Caco-2 (cell line): ENCODE measurements at regions not wholly inside any gene's neighbourhood (a gene's known extent, or its start where the extent isn't known, plus 50 kb on each side); places are given as distances from the start of the nearest gene placed in this dataset.
A peak's percentile ranks its signal among the peaks of the same experiment; 100 is the strongest.

Experiments used
- BruUV-seq: library from RNA; stranded (reverse); fragments of 400-500 nt; replicated peaks from 2 replicates; lab custom pipeline; 2021; lab: Mats Ljungman, UMichigan
- CTCF ChIA-PET: fragments of 300-600 bp; sonication (Branson Sonifier 250); formaldehyde crosslinking; loops from one replicate; lab custom pipeline; 2022; ENCODE audit warnings: antibody characterized with exemption; lab: Charles Lee
- POLR2A ChIA-PET: fragments of 300-600 bp; sonication (Branson Sonifier 250); formaldehyde crosslinking; loops from one replicate; lab custom pipeline; 2022; ENCODE audit warnings: antibody characterized with exemption; lab: Charles Lee
- DNase-seq, 2 experiments: peaks; one replicate each; pipeline versions ENCODE4 v3.0.0 to v3.0.0-alpha.2; 2020 to 2022
- H3K27me3 ChIP-seq: replicated peaks from 2 replicates; pipeline ENCODE4 v1.6.0; 2011; ENCODE audit warnings: low read length; ENCODE audit not compliant: control insufficient read depth, insufficient read depth
- H3K36me3 ChIP-seq: 2 replicates; pipeline ENCODE4 v1.5.1; 2011; ENCODE audit warnings: low read length; ENCODE audit not compliant: control insufficient read depth, insufficient read depth
- H3K4me1 ChIP-seq: fragments of 250-450 bp; sonication (Bioruptor Pico); 2 replicates; pipeline ENCODE4 v1.5.1; 2020; ENCODE audit warnings: mild to moderate bottlenecking
- H3K4me3 ChIP-seq: 2 replicates; pipeline ENCODE4 v1.5.1; 2011; ENCODE audit warnings: low read depth, mild to moderate bottlenecking, control low read depth, low read length
- H3K9me3 ChIP-seq: fragments of 250-450 bp; sonication (Bioruptor Pico); 2 replicates; pipeline ENCODE4 v1.5.1; 2020; ENCODE audit warnings: mild to moderate bottlenecking, moderate library complexity
- H3K27ac Mint-ChIP-seq: one replicate; pipeline ENCODE4 v1.8.0; 2022; ENCODE audit warnings: mixed read lengths; ENCODE audit not compliant: unreplicated experiment
- H3K27me3 Mint-ChIP-seq: one replicate; pipeline ENCODE4 v1.8.0; 2022; ENCODE audit warnings: mixed read lengths; ENCODE audit not compliant: insufficient read depth, unreplicated experiment
- H3K36me3 Mint-ChIP-seq: one replicate; pipeline ENCODE4 v1.8.0; 2022; ENCODE audit warnings: mild to moderate bottlenecking, mixed read lengths; ENCODE audit not compliant: insufficient read depth, unreplicated experiment
- H3K4me1 Mint-ChIP-seq: one replicate; pipeline ENCODE4 v1.8.0; 2022; ENCODE audit warnings: low read depth, mixed read lengths; ENCODE audit not compliant: unreplicated experiment
- H3K4me3 Mint-ChIP-seq: one replicate; pipeline ENCODE4 v1.8.0; 2022; ENCODE audit warnings: mild to moderate bottlenecking, moderate library complexity, mixed read lengths; ENCODE audit not compliant: unreplicated experiment
- H3K9me3 Mint-ChIP-seq: one replicate; pipeline ENCODE4 v1.8.0; 2022; ENCODE audit warnings: mixed read lengths; ENCODE audit not compliant: unreplicated experiment
- intact Hi-C: fragments of 100-400 bp; cut with micrococcal nuclease; formaldehyde crosslinking; loops from one replicate; pipeline ENCODE4 v1.10.0; 2022; ENCODE audit not compliant: unreplicated experiment
- TF ChIP-seq, protein P1 (sequence below), 2 experiments: fragments of 200-600 bp in 1 of 2; IDR thresholded peaks; 1 replicate in 1 of 2; 2 replicates in 1 of 2; pipeline versions ENCODE4 v1.5.1 to v1.8.0; 2011 to 2022; ENCODE audit warnings: antibody characterized with exemption in 1 of 2, control low read depth in 1 of 2, inconsistent platforms in 1 of 2, low read depth in 1 of 2, low read length in 1 of 2, mild to moderate bottlenecking in 1 of 2, moderate library complexity in 1 of 2; ENCODE audit not compliant: insufficient read depth in 1 of 2, severe bottlenecking in 1 of 2, unreplicated experiment in 1 of 2

DNA sequence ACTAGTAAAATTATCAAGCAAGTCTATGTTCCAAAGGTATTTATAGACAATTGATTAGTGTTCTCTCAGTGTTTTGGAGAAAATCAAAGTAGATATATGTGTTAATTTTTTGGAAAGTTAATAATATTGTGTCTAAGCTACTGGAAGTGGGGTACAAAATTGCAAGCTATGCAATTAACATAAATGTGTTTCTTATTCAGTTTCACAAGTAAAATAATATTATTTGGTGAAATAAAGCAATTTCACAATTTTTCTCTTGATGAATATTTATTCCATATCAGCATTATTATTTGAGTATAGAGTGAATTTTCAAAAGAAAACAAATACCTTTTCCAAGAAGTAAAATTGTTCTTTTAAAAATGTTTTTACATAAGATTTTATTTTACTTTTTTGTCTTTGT is 1047.7 kb downstream of the TBL1XR1 start:
- Histone ChIP-seq H3K9me3 (no peaks in the 10 kb centered on the region), H3K27me3 (no peaks in the 10 kb centered on the region), H3K36me3 (no peaks in the 10 kb centered on the region), H3K4me1 (no peaks in the 10 kb centered on the region; the same call in 1 of the 2 replicates), H3K4me3 (no peak overlapping the region)
- ChIA-PET CTCF (no interaction called here), POLR2A (no interaction called here)
- no peak overlapping the region for H3K27ac Mint-ChIP-seq
- TF ChIP-seq, protein P1, sequence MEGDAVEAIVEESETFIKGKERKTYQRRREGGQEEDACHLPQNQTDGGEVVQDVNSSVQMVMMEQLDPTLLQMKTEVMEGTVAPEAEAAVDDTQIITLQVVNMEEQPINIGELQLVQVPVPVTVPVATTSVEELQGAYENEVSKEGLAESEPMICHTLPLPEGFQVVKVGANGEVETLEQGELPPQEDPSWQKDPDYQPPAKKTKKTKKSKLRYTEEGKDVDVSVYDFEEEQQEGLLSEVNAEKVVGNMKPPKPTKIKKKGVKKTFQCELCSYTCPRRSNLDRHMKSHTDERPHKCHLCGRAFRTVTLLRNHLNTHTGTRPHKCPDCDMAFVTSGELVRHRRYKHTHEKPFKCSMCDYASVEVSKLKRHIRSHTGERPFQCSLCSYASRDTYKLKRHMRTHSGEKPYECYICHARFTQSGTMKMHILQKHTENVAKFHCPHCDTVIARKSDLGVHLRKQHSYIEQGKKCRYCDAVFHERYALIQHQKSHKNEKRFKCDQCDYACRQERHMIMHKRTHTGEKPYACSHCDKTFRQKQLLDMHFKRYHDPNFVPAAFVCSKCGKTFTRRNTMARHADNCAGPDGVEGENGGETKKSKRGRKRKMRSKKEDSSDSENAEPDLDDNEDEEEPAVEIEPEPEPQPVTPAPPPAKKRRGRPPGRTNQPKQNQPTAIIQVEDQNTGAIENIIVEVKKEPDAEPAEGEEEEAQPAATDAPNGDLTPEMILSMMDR (IDR thresholded peaks at IDR 0.05; ENCODE audit: insufficient read depth in 1 of 2, low read depth in 1 of 2, low read length in 1 of 2, severe bottlenecking in 1 of 2, unreplicated experiment in 1 of 2): no peak
- intact Hi-C loops: no loop called here
- no peaks in the 10 kb centered on the region for H3K27me3 Mint-ChIP-seq
- no peak for DNase-seq
- BruUV-seq: no TSS peak
- H3K4me3 Mint-ChIP-seq: no peak overlapping the region
- H3K9me3 Mint-ChIP-seq: peaks cover 9% of the 10 kb centered on the region
- H3K4me1 Mint-ChIP-seq: peaks cover 13% of the 10 kb centered on the region
- H3K36me3 Mint-ChIP-seq: no peaks in the 10 kb centered on the region

- Histone ChIP-seq H3K4me3 (no peak overlapping the region), H3K36me3 (no peaks in the 10 kb centered on the region), H3K4me1 (no peaks in the 10 kb centered on the region; the same call in 1 of the 2 replicates), H3K27me3 (no peaks in the 10 kb centered on the region), H3K9me3 (no peaks in the 10 kb centered on the region)
- no TSS peak for BruUV-seq
- intact Hi-C loops: loop anchor here (1.0 kb wide), 1 partner anchor 58 kb away; no protein-coding TSS in a partner anchor
- Mint-ChIP-seq H3K4me3 (no peak overlapping the region), H3K27ac (no peak overlapping the region), H3K36me3 (no peaks in the 10 kb centered on the region), H3K4me1 (peaks cover 13% of the 10 kb centered on the region), H3K9me3 (peaks cover 24% of the 10 kb centered on the region), H3K27me3 (no peaks in the 10 kb centered on the region)
- ChIA-PET CTCF (no interaction called here), POLR2A (no interaction called here)
- TF ChIP-seq, protein P1 (IDR thresholded peaks at IDR 0.05; ENCODE audit: insufficient read depth in 1 of 2, low read depth in 1 of 2, low read length in 1 of 2, severe bottlenecking in 1 of 2, unreplicated experiment in 1 of 2): no peak
- peak; percentile 35 to 41 for DNase-seq
These were observed 1050.0 kb downstream of the TBL1XR1 start for GRCh38 chr3:176147251-176147650.

GRCh38 chr3:176141837-176142236 is 1055.4 kb downstream of the TBL1XR1 start:
- Histone ChIP-seq H3K36me3 (no peaks in the 10 kb centered on the region), H3K27me3 (no peaks in the 10 kb centered on the region), H3K9me3 (no peaks in the 10 kb centered on the region), H3K4me3 (no peak overlapping the region), H3K4me1 (no peaks in the 10 kb centered on the region)
- BruUV-seq: no TSS peak
- H3K27me3 Mint-ChIP-seq: no peaks in the 10 kb centered on the region
- POLR2A ChIA-PET: no interaction called here
- H3K36me3 Mint-ChIP-seq: no peaks in the 10 kb centered on the region
- intact Hi-C loops: no loop called here
- peaks cover 30% of the 10 kb centered on the region for H3K9me3 Mint-ChIP-seq
- H3K27ac Mint-ChIP-seq: no peak overlapping the region
- no peaks in the 10 kb centered on the region for H3K4me1 Mint-ChIP-seq
- TF ChIP-seq, protein P1 (IDR thresholded peaks at IDR 0.05; ENCODE audit: insufficient read depth in 1 of 2, low read depth in 1 of 2, low read length in 1 of 2, severe bottlenecking in 1 of 2, unreplicated experiment in 1 of 2): no peak
- CTCF ChIA-PET: no interaction called here
- H3K4me3 Mint-ChIP-seq: no peak overlapping the region
- DNase-seq: no peak
